Stimulated activated CD8-positive, alpha-beta memory T cell treated with anti-CD3 and anti-CD28 coated beads, Interleukin-15, amount 100 ng/mL, for 24 hours (primary cell): ENCODE measurements at regions not wholly inside any gene's neighbourhood (a gene's known extent, or its start where the extent isn't known, plus 50 kb on each side); places are given as distances from the start of the nearest gene placed in this dataset.
A peak's percentile ranks its signal among the peaks of the same experiment; 100 is the strongest.

ENCODE experiments used
- DNase-seq: peaks from one replicate; pipeline ENCODE4 v3.0.0-alpha.2; 2020; ENCODE audit warnings: low read depth

DNA sequence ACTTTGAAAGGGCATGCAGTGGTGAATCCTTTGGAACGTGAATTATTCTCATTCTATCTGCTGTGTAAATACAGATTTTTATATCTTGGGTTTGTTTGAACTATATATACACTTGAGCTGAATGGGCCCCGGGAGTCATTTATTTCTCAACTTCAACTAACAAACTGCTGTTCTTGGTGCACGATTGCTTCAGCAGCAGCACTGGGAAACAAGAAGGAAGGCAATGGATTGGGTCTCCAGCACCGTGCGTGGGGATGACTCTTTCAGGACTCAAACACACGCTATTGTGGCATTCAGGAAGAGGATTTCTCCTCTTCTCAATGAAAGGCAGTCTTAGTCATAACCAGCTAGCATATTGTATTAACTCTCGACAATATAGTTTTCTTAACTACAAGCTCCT is 226.0 kb upstream of the NFE2L3 start:
- no peak for DNase-seq

- DNase-seq, result no peak
Measured at GRCh38 chr7:25926451-25926850, 225.5 kb upstream of the NFE2L3 start.

DNA sequence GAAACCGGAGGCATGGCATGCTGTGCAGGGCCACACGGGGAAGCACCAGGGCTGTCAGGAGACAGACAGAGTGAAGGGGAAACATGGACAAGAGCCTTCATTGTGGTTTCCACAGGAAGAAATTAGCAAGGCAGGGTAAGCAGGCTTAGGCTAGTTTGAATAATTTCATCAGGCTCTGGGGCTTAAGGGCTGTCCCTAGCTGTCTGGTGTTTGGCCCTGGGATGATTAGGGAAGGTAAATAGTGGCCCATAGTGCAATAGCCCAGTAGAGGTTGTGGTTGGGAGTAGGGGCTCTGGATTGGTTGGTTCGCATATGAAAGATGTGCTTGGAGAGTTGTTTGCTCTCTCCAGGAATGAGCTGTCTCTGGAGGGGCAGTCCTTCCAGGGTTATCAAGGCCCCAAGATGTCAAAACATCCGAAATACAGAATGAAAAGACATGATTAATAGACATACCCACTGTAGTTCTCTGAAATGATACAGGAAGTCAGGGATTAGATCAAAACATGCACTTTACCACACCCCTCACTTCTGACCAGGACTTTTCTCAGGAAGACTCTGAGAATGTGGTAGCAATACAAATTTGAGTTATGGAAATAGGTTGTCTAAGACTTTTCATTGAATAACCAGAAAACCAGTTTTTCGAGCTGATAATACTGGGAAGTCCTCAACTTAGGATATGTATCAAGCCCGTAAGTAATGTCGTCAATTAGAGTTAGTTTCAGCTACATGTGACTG is 224.9 kb upstream of the NFE2L3 start:
- DNase-seq, result no peak

GRCh38 chr7:25927626-25927978 is 224.4 kb upstream of the NFE2L3 start:
- no peak for DNase-seq

DNA sequence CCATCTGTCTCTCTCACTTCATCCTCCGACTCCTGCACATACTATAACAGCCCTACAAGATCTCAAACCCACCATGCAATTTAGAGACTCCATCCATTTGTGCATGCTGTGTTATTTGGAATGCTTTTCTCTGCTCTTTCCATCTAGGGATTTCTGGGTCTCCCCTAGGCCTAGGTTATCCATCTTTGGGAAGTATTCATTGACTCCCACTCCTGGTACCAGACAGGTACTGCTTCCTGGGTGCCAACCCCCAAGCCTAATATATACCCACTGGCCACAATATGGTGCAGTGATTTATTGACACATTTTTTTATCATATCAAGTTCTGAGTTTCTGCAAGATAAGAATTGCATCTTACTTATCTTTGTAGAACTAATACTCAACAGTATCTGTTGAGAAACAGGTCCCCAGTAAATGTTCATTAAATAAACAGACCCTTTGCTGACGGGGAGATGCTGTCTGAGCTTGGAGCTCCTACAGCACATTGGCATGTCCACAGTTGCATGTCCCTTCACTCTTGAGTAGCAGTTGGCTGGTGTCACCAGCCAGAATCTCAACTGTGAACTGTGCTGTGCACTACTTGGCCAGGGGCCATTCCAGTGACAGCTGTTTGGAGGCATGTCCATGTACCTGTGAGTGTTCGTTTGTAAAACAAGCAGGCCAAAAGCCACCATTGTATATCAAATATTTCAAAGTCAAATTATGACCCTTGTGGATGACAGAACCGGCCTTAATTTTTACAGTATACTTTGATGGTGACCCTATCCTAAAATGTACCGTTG is 223.3 kb upstream of the NFE2L3 start:
- DNase-seq, result no peak

- DNase-seq, result no peak
Measured at GRCh38 chr7:25929448-25929847, 222.6 kb upstream of the NFE2L3 start.

DNA sequence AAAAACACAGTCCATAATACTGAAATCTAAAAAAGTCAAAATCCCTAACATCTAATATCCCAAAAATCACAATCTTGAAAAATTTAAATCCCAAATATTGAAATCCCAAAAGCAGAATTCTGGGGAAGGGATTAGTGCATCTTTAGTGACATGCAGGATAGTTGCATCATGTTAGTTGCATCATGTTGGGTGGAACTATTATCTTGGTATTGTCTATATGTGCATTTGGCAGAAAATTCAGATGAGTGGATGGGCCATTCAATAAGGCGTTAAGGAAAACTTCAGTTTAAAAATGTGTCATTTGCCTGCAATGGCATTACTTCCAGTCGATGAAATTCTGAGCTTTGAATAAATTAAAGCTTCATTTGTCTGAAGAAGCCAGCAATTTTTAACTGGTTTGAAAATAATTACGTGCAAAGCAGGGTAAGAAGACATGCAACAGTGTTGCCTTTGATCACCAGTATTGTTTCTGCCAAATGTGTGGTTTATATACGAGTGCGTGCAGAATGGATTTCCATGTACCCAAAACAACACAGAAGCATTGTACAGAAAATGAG is 221.4 kb upstream of the NFE2L3 start:
- no peak for DNase-seq

GRCh38 chr7:25931156-25931555 is 220.8 kb upstream of the NFE2L3 start:
- DNase-seq, result no peak

DNA sequence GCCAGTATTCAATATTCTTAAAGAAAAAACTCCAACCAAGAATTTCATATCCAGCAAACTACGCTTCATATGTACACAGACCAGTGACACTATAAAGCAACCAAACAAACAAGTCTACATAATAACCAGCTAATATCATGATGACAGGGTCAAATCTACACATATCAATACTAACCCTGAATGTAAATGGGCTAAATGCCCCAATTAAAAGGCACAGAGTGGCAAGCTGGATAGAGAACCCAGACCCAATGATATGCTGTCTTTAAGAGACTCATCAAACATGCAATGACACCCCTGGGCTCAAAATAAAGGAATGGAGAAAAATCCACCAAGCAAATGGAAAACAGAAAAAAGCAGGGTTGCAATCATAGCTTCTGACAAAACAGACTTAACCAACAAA is 218.1 kb upstream of the NFE2L3 start:
- no peak for DNase-seq

DNA sequence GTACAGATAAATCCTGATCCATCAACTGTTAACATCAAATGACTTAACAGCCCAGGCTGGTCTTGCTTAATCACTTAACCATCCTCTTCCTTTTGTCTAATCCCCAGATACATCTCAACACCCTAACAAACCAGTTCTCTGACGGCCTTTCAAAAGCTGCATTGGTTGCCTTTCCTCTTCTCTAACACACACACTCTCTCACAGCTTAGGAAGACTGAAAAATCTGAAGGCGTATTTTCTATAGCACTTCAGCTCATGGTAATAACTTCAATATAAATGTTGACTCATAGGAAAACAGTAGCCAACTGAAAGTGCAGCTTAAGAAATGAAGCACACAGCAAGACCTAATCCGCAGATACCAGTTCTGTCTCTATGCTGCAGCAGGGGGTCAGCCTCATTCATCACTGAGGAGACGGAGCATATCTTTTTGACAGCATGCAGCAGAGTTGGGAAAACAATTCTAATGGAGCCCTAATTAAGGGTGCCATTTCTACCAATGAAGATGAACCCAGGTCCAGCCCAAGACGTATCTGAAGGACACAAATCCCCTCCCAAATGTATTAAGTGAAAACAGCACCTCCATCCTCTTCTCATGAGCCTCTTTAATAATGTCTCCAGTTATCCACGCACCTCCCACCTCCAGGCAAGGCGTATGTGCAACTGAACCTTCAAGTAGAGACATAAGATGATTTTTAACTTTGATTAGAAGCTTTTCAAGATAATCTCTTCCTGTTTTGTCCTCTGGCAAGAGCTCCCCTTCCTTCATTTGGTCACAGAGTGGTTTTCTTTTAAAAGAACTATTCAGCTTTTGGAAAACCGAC is 211.7 kb upstream of the NFE2L3 start:
- DNase-seq, result no peak

GRCh38 chr7:25944777-25945515 is 207.1 kb upstream of the NFE2L3 start:
- no peak for DNase-seq

DNA sequence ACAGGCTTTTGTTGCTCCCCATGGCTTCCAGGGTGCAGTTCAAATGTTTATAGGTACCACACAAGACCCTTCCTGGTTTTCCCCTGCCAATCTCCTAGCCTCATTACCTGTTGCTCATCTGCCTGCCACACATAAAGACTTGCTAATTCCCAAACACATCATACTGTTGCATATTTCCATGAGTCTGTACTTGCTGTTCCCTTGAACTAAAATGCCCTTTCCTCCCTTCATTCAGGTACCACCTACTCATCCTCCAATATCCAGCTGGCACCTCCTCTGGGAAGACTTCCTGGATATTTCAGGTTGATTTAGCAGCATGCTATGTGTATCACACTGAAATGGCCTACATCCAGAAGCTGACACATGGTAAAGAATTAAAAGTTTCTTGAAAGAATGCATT is 206.4 kb upstream of the NFE2L3 start:
- no peak for DNase-seq

GRCh38 chr7:25946181-25946580 is 205.8 kb upstream of the NFE2L3 start:
- DNase-seq, result no peak

DNA sequence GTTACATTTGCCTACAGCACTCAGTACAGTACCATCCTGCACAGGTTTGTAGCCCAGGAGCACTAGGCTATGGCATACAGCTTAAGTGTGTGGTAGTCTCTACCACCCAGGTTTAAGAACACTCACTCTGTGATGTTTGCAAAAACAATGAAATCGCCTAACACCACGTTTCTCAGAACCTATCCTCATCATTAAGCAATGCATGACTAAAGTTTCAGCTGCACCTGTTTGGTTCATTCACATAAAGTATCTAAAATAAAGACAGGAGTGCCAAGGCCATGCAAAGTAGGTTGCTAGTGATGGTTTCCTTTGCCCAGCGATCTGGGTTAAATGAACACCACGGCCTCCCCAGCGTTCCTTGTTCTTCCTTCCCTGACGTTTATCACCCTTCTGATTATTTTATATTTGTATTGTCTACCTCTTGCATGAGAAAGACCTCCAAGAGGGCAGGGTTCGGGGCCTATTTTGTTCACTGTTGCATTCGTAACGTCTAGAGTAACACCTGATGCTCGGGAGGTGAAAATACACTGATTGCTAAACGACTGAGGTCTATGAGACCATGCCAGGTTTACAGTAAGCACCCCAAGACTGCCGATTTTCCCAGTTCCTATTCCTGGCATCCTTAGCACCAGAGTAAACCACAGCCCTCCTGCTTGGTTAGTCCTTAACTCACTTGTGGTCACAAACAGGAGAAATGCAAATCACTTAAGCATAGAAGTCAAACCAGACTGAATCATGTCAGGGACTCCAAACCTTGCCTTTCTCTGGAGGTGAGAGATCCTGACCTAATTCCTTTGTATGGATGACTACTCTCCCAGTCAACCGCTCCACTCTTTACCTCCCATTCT is 204.1 kb upstream of the NFE2L3 start:
- DNase-seq, result no peak

GRCh38 chr7:25949736-25950487 is 202.1 kb upstream of the NFE2L3 start:
- DNase-seq, result no peak

- peak; percentile 44 for DNase-seq
Measured at GRCh38 chr7:25950488-25951413, 201.2 kb upstream of the NFE2L3 start.

DNA sequence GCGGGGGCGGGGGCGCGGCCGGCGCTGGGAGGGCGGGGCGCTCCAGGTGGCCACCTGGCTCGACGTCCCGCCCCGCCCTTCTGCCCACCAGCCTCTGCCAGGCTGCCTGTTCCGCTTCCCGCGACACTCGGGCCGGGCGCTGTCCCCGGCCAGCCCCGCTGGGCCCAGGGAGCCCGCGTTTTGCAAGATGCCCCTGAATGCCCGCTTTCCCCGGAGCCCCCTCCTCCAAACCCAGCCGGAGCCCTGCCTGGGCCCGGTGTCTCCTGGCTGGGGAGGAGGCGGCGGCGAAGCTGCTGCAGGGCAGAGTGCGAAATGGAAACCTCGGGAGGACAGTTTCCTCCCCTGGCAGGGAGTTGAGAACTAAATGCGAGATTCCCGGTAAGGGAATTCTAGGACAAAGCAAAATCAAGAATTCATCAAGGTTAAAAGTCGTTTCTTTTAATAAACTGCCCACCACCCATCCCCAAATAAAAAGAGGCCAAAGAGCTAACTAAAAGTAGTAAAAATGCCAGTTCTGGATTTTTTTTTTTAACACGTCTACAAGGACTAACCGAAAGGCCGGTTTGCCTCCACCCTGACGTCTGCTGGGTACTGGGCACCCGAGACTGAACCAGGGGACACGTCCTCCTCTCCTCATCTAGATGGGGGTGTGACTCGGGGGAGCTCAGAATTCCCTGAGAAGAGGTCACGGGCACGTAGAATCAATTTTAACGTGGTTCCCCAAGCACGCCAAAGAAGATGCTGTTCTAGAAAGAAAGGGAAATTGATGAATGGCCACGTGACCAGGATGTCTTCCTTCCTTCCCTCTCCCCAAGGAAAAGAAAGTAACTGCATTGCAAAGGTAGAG is 200.4 kb upstream of the NFE2L3 start:
- DNase-seq, result no peak
